Sigmoid colon (tissue), 6 donors: ENCODE measurements at regions not wholly inside any gene's neighbourhood (a gene's known extent, or its start where the extent isn't known, plus 50 kb on each side); places are given as distances from the start of the nearest gene placed in this dataset.

ENCODE experiments used
- DNase-seq: peaks from one replicate; pipeline ENCODE4 v3.0.0-alpha.2; 2019
- H3K27ac ChIP-seq, 4 donors: fragments of 200-600 bp; sonication (generic); one replicate each; pipeline ENCODE4 v1.5.1; 2016 to 2019; ENCODE audit warnings: mild to moderate bottlenecking in 1 of 4
- H3K27me3 ChIP-seq, 3 donors: fragments of 200-600 bp; sonication (generic); one replicate each; pipeline ENCODE4 v1.5.1; 2019; ENCODE audit warnings: mild to moderate bottlenecking in 1 of 3
- H3K36me3 ChIP-seq, 4 donors: fragments of 200-600 bp; sonication (generic); one replicate each; pipeline ENCODE4 v1.5.1; 2016 to 2019
- H3K4me1 ChIP-seq, 4 donors: fragments of 200-600 bp; sonication (generic); one replicate each; pipeline ENCODE4 v1.5.1; 2017 to 2019
- H3K4me3 ChIP-seq, 4 donors: fragments of 200-600 bp; sonication (generic); one replicate each; pipeline ENCODE4 v1.5.1; 2017 to 2019; ENCODE audit warnings: mild to moderate bottlenecking in 2 of 4, moderate library complexity in 1 of 4
- H3K9me3 ChIP-seq, 4 donors: fragments of 200-600 bp in 3 of 4; sonication (generic) in 3 of 4; one replicate each; pipeline versions ENCODE4 v1.5.1 to v1.6.1; 2013 to 2019
- EP300 ChIP-seq, 4 donors: sonication (generic); formaldehyde crosslinking; IDR thresholded peaks; one replicate each; pipeline ENCODE4 v1.6.1; 2017; ENCODE audit warnings: antibody characterized with exemption in 4 of 4
- POLR2A ChIP-seq, 2 donors: fragments of 450-650 bp; IDR thresholded peaks; one replicate each; pipeline ENCODE4 v1.6.1; 2016; ENCODE audit warnings: antibody characterized with exemption in 2 of 2, mild to moderate bottlenecking in 2 of 2, moderate library complexity in 2 of 2
- POLR2AphosphoS5 ChIP-seq, 4 donors: sonication (generic); formaldehyde crosslinking; IDR thresholded peaks; one replicate each; pipeline ENCODE4 v1.6.1; 2017; ENCODE audit warnings: antibody characterized with exemption in 4 of 4
- WGBS, 2 donors: extraction: QIAGEN DNeasy Blood & Tissue Kit; methylation state at CpG; one replicate each; pipeline ENCODE4 v1.1.7; 2013; 5-methylcytosine and 5-hydroxymethylcytosine counted together
- intact Hi-C: fragments of 100-400 bp; cut with DNase I; formaldehyde crosslinking; loops from one replicate; pipeline ENCODE4 v1.15.1; 2023
- TF ChIP-seq, protein P1 (sequence below), 4 experiments: fragments of 450-650 bp in 3 of 4; fragments of 200-600 bp in 1 of 4; IDR thresholded peaks; one replicate each; pipeline ENCODE4 v1.5.1; 2016 to 2019; ENCODE audit warnings: antibody characterized with exemption in 4 of 4, mild to moderate bottlenecking in 3 of 4, moderate library complexity in 2 of 4
- donor health status: healthy with polysubstance abuse.
- donor health status: healthy.

DNA sequence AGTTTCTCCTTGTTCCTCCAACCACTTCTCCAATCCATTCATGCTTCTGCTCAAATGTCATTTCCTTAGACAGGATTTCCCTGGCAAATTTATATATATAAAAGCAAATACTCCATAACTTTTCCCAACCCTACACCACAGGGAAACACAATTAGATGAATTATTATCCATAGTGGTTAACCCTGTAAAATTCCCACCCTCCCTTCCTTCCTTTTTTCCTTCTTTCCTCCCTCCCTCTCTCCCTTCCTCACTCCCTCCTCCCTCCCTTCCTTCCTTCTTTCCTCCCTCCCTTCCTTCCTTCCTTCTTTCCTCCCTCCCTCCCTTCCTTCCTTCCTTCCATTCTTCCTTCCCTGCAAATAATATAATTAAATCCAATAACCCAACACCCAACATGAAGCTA lies 617.7 kb downstream of the IRS1 start:
- intact Hi-C loops, result loop anchor here (10.0 kb wide), 1 partner anchor 613 kb away; the partner anchor contains the start of gene IRS1
- no peak overlapping the region for H3K4me3 ChIP-seq
- no peaks in the 10 kb centered on the region for H3K36me3 ChIP-seq
- peaks cover 0 to 11% (median 2%) of the 10 kb centered on the region in 4 donors for H3K9me3 ChIP-seq
- no peaks in the 10 kb centered on the region for H3K27me3 ChIP-seq
- TF ChIP-seq POLR2AphosphoS5 (IDR thresholded peaks at IDR 0.05), result no peak
- no peak for TF ChIP-seq EP300 (IDR thresholded peaks at IDR 0.05)
- TF ChIP-seq, protein P1, sequence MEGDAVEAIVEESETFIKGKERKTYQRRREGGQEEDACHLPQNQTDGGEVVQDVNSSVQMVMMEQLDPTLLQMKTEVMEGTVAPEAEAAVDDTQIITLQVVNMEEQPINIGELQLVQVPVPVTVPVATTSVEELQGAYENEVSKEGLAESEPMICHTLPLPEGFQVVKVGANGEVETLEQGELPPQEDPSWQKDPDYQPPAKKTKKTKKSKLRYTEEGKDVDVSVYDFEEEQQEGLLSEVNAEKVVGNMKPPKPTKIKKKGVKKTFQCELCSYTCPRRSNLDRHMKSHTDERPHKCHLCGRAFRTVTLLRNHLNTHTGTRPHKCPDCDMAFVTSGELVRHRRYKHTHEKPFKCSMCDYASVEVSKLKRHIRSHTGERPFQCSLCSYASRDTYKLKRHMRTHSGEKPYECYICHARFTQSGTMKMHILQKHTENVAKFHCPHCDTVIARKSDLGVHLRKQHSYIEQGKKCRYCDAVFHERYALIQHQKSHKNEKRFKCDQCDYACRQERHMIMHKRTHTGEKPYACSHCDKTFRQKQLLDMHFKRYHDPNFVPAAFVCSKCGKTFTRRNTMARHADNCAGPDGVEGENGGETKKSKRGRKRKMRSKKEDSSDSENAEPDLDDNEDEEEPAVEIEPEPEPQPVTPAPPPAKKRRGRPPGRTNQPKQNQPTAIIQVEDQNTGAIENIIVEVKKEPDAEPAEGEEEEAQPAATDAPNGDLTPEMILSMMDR (IDR thresholded peaks at IDR 0.05), result no peak
- no peak for TF ChIP-seq POLR2A (IDR thresholded peaks at IDR 0.05)
- H3K27ac ChIP-seq, result no peak overlapping the region
- no peak for DNase-seq
- H3K4me1 ChIP-seq, result peaks cover 0 to 31% (median 28%) of the 10 kb centered on the region in 4 donors

DNA sequence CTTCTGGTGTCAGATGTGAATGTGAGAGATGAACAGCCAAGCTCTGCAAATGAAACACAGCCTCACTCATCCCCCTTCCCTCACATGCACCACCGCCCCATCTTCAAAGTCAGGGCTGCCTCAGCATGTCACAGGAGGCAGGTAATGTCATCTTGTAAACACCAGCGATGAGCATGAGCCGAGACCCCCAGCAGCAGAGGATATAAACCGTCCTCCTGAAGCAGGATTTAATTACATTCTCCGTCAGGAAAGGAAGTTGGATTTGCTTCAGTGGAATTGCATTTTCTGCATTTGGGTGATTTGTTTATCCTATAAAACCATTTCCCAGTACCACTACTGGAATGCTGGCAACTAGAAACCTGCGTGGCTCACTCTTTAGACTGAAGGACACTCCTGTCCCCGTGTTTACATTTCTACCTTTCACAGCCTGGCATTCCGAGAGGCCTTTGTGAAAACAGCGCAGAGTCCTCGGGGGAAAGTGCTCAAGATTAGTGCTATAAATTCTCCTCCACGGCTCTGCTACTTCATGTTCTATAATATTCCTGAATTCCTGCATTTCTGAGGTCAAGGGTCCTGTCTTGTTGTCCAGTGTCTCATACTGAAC lies 619.2 kb downstream of the IRS1 start:
- Histone ChIP-seq H3K27me3 (no peaks in the 10 kb centered on the region), H3K4me1 (peaks cover 0 to 16% (median 14%) of the 10 kb centered on the region in 4 donors), H3K36me3 (no peaks in the 10 kb centered on the region), H3K4me3 (no peak overlapping the region), H3K27ac (peak overlapping the region in 1 of 4 donors; percentile 0), H3K9me3 (peaks cover 0 to 11% (median 2%) of the 10 kb centered on the region in 4 donors)
- no peak for DNase-seq
- TF ChIP-seq POLR2A (IDR thresholded peaks at IDR 0.05) (no peak), POLR2AphosphoS5 (IDR thresholded peaks at IDR 0.05) (no peak), EP300 (IDR thresholded peaks at IDR 0.05) (no peak)
- TF ChIP-seq, protein P1 (IDR thresholded peaks at IDR 0.05), result no peak
- WGBS, 2 donors, result 47 to 57% methylated on average over 11 of the region's 11 CpGs
- intact Hi-C loops, result loop anchor here (10.0 kb wide), 1 partner anchor 614 kb away; the partner anchor contains the start of gene IRS1

DNA sequence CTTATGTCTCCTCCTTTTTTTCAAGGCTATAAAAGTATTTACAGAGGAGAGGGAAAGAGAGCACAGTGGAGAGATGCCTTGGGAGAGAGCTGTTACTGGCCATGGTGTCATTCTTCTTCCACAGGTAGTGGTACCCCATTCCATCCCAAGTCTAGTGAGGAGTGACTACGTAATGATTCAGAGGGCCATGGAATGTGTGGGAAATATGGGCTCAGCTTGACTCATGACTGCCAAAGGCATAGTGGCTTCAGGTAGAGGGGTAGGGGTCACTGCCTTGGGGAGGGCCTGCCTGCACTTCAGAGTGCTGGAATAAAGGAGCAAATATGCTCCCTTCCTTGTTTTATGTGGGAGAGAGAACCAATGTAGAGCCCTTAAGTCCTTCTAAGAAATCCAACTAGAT lies 620.6 kb downstream of the IRS1 start:
- Histone ChIP-seq H3K9me3 (peaks cover 0 to 11% (median 2%) of the 10 kb centered on the region in 4 donors), H3K4me1 (peaks cover 0 to 11% (median 6%) of the 10 kb centered on the region in 4 donors), H3K27me3 (no peaks in the 10 kb centered on the region), H3K36me3 (no peaks in the 10 kb centered on the region), H3K27ac (no peak overlapping the region), H3K4me3 (no peak overlapping the region)
- no peak for DNase-seq
- TF ChIP-seq EP300 (IDR thresholded peaks at IDR 0.05), result no peak
- TF ChIP-seq, protein P1 (IDR thresholded peaks at IDR 0.05), result no peak
- TF ChIP-seq POLR2A (IDR thresholded peaks at IDR 0.05), result no peak
- TF ChIP-seq POLR2AphosphoS5 (IDR thresholded peaks at IDR 0.05), result no peak
- WGBS, 2 donors, result 93 to 95% methylated on average over 1 of the region's 1 CpG
- intact Hi-C loops, result no loop called here

DNA sequence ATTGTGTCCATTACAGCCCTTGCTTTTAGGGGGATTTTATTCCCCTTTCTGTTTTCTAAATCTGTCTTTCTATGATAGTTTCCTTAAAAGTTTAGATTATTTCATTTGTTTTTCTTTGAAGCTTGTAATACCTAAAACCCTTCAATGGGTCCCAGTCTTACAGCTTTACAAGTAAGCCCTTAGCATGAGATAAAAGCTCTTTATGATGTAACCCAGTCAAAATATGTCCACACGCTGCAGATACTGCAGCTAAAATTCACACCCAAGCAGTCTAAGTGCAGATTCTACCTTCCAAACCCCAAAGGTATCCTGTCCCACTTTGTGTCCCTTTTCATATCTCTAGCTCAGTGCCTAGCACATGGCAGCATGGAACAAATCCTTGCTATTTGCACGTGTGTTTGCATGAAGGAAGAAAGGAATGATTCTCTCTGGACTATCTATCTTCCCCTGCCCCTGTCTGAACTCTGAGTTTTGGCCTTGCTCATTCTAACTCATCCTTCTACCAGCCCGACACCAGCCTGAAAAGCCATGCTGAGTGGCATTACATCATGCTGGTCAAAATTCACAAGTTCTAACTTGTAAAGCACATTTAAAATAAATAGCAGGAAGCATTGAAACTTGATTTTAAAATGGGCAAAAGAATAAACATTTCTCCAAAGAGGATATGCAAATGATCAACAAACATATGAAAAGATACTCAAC lies 623.2 kb downstream of the IRS1 start:
- TF ChIP-seq POLR2A (IDR thresholded peaks at IDR 0.05) (no peak), EP300 (IDR thresholded peaks at IDR 0.05) (no peak)
- H3K9me3 ChIP-seq, result peaks cover 0 to 11% (median 2%) of the 10 kb centered on the region in 4 donors
- intact Hi-C loops, result no loop called here
- 75 to 83% methylated on average over 3 of the region's 3 CpGs for WGBS, 2 donors
- no peak for DNase-seq
- H3K36me3 ChIP-seq, result no peaks in the 10 kb centered on the region
- no peaks in the 10 kb centered on the region for H3K27me3 ChIP-seq
- H3K4me3 ChIP-seq, result no peak overlapping the region
- H3K4me1 ChIP-seq, result peaks cover 0 to 11% (median 6%) of the 10 kb centered on the region in 4 donors
- H3K27ac ChIP-seq, result no peak overlapping the region

DNA sequence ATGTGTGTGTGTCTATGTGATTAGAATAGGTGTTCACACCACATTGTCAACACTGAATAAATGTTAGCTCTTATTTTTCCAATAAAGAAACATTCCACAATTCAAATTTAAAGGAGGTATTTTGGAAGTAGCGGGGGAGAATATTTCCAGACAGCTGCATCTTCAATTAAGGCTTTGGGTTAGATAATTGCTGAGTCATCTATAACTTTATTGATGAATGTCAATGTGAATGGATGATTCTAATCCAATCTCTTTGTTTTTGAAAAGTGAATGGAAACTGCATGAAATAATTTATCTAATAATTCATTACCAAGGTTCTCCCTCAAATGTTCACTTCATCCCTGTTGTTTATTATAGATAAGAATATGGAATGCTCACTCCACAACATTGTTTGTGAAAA lies 625.2 kb downstream of the IRS1 start:
- H3K27me3 ChIP-seq, result no peaks in the 10 kb centered on the region
- H3K27ac ChIP-seq, result no peak overlapping the region
- no peak overlapping the region for H3K4me3 ChIP-seq
- intact Hi-C loops, result no loop called here
- WGBS, 2 donors, result 90% methylated on average over 1 of the region's 1 CpG
- no peaks in the 10 kb centered on the region for H3K4me1 ChIP-seq
- TF ChIP-seq POLR2A (IDR thresholded peaks at IDR 0.05), result no peak
- no peak for TF ChIP-seq EP300 (IDR thresholded peaks at IDR 0.05)
- TF ChIP-seq POLR2AphosphoS5 (IDR thresholded peaks at IDR 0.05), result no peak
- TF ChIP-seq, protein P1 (IDR thresholded peaks at IDR 0.05), result no peak
- no peaks in the 10 kb centered on the region for H3K36me3 ChIP-seq
- no peak for DNase-seq
- peaks cover 0 to 11% (median 2%) of the 10 kb centered on the region in 4 donors for H3K9me3 ChIP-seq
